GM12878 (cell line): ENCODE measurements at regions not wholly inside any gene's neighbourhood (a gene's known extent, or its start where the extent isn't known, plus 50 kb on each side); places are given as distances from the start of the nearest gene placed in this dataset.

ENCODE experiments used
- ATAC-seq: fragments of 200-7000 bp; cut with Tn5 transposase; 3 replicates; pipeline ENCODE4 v1.9.1; 2020; ENCODE audit warnings: mild to moderate bottlenecking, moderate library complexity
- BruUV-seq: library from RNA; stranded (reverse); fragments of 400-500 nt; replicated peaks from 2 replicates; lab custom pipeline; 2021; lab: Mats Ljungman, UMichigan
- CTCF ChIA-PET: fragments of 300-600 bp; sonication (Branson Sonifier 250); formaldehyde crosslinking; extraction: SDS; loops from one replicate; lab custom pipeline; 2021; ENCODE audit warnings: inconsistent platforms; lab: Yijun Ruan, JAX
- POLR2A ChIA-PET: fragments of 350-600 bp; formaldehyde crosslinking; extraction: SDS; loops from one replicate; lab custom pipeline; 2021; ENCODE audit warnings: inconsistent platforms; lab: Charles Lee
- RAD21 ChIA-PET: fragments of 300-600 bp; sonication (Branson Sonifier 250); formaldehyde crosslinking; loops from one replicate; lab custom pipeline; 2023; ENCODE audit warnings: antibody characterized with exemption; ENCODE audit not compliant: unreplicated experiment; lab: Charles Lee
- SMC1A ChIA-PET: fragments of 300-600 bp; sonication (Branson Sonifier 250); formaldehyde crosslinking; loops from one replicate; lab custom pipeline; 2023; ENCODE audit not compliant: unreplicated experiment, uncharacterized antibody; lab: Charles Lee
- DNase-seq: peaks from one replicate; pipeline ENCODE4 v3.0.0-alpha.2; 2011; ENCODE audit warnings: low read depth, low spot score
- FAIRE-seq: peaks from 3 replicates; lab custom pipeline; 2011; peaks lifted over from hg19 to GRCh38; lab: Jason Lieb, UNC
- H2AFZ ChIP-seq: 2 replicates; pipeline ENCODE4 v1.6.0; 2011; ENCODE audit warnings: low read depth, low read length, control low read depth; ENCODE audit not compliant: control insufficient read depth
- H3K27ac ChIP-seq: 2 replicates; pipeline ENCODE4 v1.5.1; 2011; ENCODE audit warnings: control low read depth; ENCODE audit not compliant: control insufficient read depth, insufficient read depth
- H3K27me3 ChIP-seq, 2 experiments: replicated peaks in 1 of 2; 2 replicates each; pipeline versions ENCODE4 v1.6.0 to v1.6.1; 2011; ENCODE audit warnings: low read length in 1 of 2; ENCODE audit not compliant: control insufficient read depth in 2 of 2, insufficient read depth in 2 of 2
- H3K36me3 ChIP-seq, 2 experiments: 2 replicates each; pipeline ENCODE4 v1.5.1; 2011; ENCODE audit warnings: low read length in 1 of 2; ENCODE audit not compliant: control insufficient read depth in 2 of 2, insufficient read depth in 2 of 2
- H3K4me1 ChIP-seq: 2 replicates; pipeline ENCODE4 v1.6.1; 2011; ENCODE audit warnings: mild to moderate bottlenecking, low read length, moderate library complexity, mixed read lengths; ENCODE audit not compliant: control insufficient read depth, insufficient read depth
- H3K4me2 ChIP-seq: 2 replicates; pipeline ENCODE4 v1.6.0; 2011; ENCODE audit warnings: control low read depth; ENCODE audit not compliant: control insufficient read depth, insufficient read depth
- H3K4me3 ChIP-seq: fragments of 200-600 bp; sonication (generic); 2 replicates; pipeline ENCODE4 v1.5.1; 2016
- H3K79me2 ChIP-seq: 2 replicates; pipeline ENCODE4 v1.6.0; 2011; ENCODE audit warnings: low read length; ENCODE audit not compliant: control insufficient read depth, insufficient read depth
- H3K9ac ChIP-seq: 2 replicates; pipeline ENCODE4 v1.8.0; 2011; ENCODE audit warnings: low read length, control low read depth, mixed read lengths; ENCODE audit not compliant: control insufficient read depth, insufficient read depth
- H3K9me3 ChIP-seq: replicated peaks from 3 replicates; pipeline ENCODE4 v1.5.1; 2011; ENCODE audit warnings: mild to moderate bottlenecking, low read length; ENCODE audit not compliant: control insufficient read depth, insufficient read depth
- H4K20me1 ChIP-seq: 2 replicates; pipeline ENCODE4 v1.6.0; 2011; ENCODE audit not compliant: control insufficient read depth, insufficient read depth
- CBFB ChIP-seq: IDR thresholded peaks from 2 replicates; pipeline ENCODE4 v1.6.1; 2016; ENCODE audit warnings: antibody characterized with exemption, low read depth
- CHD1 ChIP-seq: IDR thresholded peaks from 2 replicates; pipeline ENCODE4 v1.6.1; 2012; ENCODE audit warnings: low read depth, low read length, improper control_type of control experiment
- EZH2 ChIP-seq: IDR thresholded peaks from 2 replicates; pipeline ENCODE4 v1.6.1; 2012; ENCODE audit warnings: low read depth, mild to moderate bottlenecking, control low read depth, inconsistent platforms, low read length, borderline replicate concordance; ENCODE audit not compliant: control insufficient read depth
- GATAD2B ChIP-seq: fragments of 450-650 bp; conservative IDR thresholded peaks from 2 replicates; pipeline ENCODE4 v1.6.1; 2017; ENCODE audit warnings: low read depth, mild to moderate bottlenecking, moderate library complexity
- JUND ChIP-seq: IDR thresholded peaks from 2 replicates; pipeline ENCODE4 v1.6.1; 2012; ENCODE audit warnings: low read depth, mild to moderate bottlenecking, low read length, improper control_type of control experiment, moderate library complexity
- MEF2B ChIP-seq: fragments of 450-650 bp; IDR thresholded peaks from 2 replicates; pipeline ENCODE4 v1.6.1; 2018; ENCODE audit warnings: mild to moderate bottlenecking, moderate library complexity; ENCODE audit not compliant: partially characterized antibody, poor library complexity, severe bottlenecking
- NBN ChIP-seq: fragments of 450-650 bp; IDR thresholded peaks from 2 replicates; pipeline ENCODE4 v1.6.1; 2016
- NFYB ChIP-seq: IDR thresholded peaks from 2 replicates; pipeline ENCODE4 v1.6.1; 2011; ENCODE audit warnings: low read depth, mild to moderate bottlenecking, low read length, improper control_type of control experiment, moderate library complexity; ENCODE audit not compliant: insufficient read depth
- SREBF2 ChIP-seq: IDR thresholded peaks from 2 replicates; pipeline ENCODE4 v1.6.1; 2012; ENCODE audit warnings: mild to moderate bottlenecking, low read length
- YBX1 ChIP-seq: fragments of 450-650 bp; IDR thresholded peaks from 2 replicates; pipeline ENCODE4 v1.6.1; 2016; ENCODE audit warnings: antibody characterized with exemption
- WGBS: methylation state at CpG from one replicate; pipeline ENCODE4 v1.1.6; 2016; ENCODE audit warnings: low lambda C conversion rate; ENCODE audit not compliant: insufficient replicate concordance, insufficient coverage; ENCODE audit errors: missing lambda C conversion rate; 5-methylcytosine and 5-hydroxymethylcytosine counted together
- in situ Hi-C: fragments of 300-500 bp; cut with MboI; formaldehyde crosslinking; loops from 9 replicates; pipeline ENCODE4 v1.14.3; 2018; ENCODE audit warnings: mixed read lengths
- intact Hi-C: fragments of 100-400 bp; cut with micrococcal nuclease; formaldehyde crosslinking; loops from one replicate; pipeline ENCODE4 v1.14.2; 2022; ENCODE audit not compliant: unreplicated experiment
- TF ChIP-seq, protein P1 (sequence below): fragments of 450-650 bp; IDR thresholded peaks from 2 replicates; pipeline ENCODE4 v1.6.1; 2017; ENCODE audit warnings: antibody characterized with exemption, mild to moderate bottlenecking, moderate library complexity
- TF ChIP-seq, protein P2 (sequence below): IDR thresholded peaks from 2 replicates; pipeline ENCODE4 v1.6.1; 2012; ENCODE audit warnings: low read depth, low read length, improper control_type of control experiment

- no peak overlapping the region for H3K4me2 ChIP-seq
Observed at GRCh38 chr6:159610881-159611280, 82.2 kb downstream of the SOD2 start.

More at GRCh38 chr6:159610881-159611280, 82.2 kb downstream of the SOD2 start:
- CTCF ChIA-PET, result interaction anchor here (0.7 to 1.1 kb wide), 2 partner anchors 11 to 24 kb away, joined by 4 to 5 read pairs; no protein-coding TSS in a partner anchor
- Histone ChIP-seq H2AFZ (no peak overlapping the region), H3K27me3 (no peaks in the 10 kb centered on the region), H3K9me3 (no peaks in the 10 kb centered on the region), H3K4me1 (no peaks in the 10 kb centered on the region), H3K9ac (no peak overlapping the region), H4K20me1 (no peaks in the 10 kb centered on the region), H3K36me3 (no peaks in the 10 kb centered on the region), H3K27ac (no peak overlapping the region), H3K4me3 (no peak overlapping the region), H3K79me2 (no peaks in the 10 kb centered on the region)
- intact Hi-C loops, result no loop called here
- in situ Hi-C loops, result no loop called here
- POLR2A ChIA-PET, result interaction anchor here (0.6 kb wide), 1 partner anchor 18 kb away, joined by 3 read pairs; no protein-coding TSS in a partner anchor
- BruUV-seq, result no TSS peak
- DNase-seq (no peak), ATAC-seq (no peak), FAIRE-seq (no peak)
- WGBS, result 45% methylated on average over 6 of the region's 6 CpGs
- SMC1A ChIA-PET, result interaction anchor here (1.5 to 2.2 kb wide), 2 partner anchors 19 to 437 kb away, joined by 3 to 5 read pairs; no protein-coding TSS in a partner anchor
- RAD21 ChIA-PET, result interaction anchor here (0.6 to 0.8 kb wide), 2 partner anchors 27 to 436 kb away, joined by 3 read pairs; no protein-coding TSS in a partner anchor
- no peak for TF ChIP-seq JUND
- no peak for TF ChIP-seq MEF2B
- TF ChIP-seq NBN, result no peak
- TF ChIP-seq EZH2, result no peak
- TF ChIP-seq, protein P1, sequence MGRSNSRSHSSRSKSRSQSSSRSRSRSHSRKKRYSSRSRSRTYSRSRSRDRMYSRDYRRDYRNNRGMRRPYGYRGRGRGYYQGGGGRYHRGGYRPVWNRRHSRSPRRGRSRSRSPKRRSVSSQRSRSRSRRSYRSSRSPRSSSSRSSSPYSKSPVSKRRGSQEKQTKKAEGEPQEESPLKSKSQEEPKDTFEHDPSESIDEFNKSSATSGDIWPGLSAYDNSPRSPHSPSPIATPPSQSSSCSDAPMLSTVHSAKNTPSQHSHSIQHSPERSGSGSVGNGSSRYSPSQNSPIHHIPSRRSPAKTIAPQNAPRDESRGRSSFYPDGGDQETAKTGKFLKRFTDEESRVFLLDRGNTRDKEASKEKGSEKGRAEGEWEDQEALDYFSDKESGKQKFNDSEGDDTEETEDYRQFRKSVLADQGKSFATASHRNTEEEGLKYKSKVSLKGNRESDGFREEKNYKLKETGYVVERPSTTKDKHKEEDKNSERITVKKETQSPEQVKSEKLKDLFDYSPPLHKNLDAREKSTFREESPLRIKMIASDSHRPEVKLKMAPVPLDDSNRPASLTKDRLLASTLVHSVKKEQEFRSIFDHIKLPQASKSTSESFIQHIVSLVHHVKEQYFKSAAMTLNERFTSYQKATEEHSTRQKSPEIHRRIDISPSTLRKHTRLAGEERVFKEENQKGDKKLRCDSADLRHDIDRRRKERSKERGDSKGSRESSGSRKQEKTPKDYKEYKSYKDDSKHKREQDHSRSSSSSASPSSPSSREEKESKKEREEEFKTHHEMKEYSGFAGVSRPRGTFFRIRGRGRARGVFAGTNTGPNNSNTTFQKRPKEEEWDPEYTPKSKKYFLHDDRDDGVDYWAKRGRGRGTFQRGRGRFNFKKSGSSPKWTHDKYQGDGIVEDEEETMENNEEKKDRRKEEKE, result no peak
- no peak for TF ChIP-seq SREBF2
- no peak for TF ChIP-seq CHD1
- no peak for TF ChIP-seq CBFB
- no peak for TF ChIP-seq YBX1
- no peak for TF ChIP-seq GATAD2B
- TF ChIP-seq, protein P2, sequence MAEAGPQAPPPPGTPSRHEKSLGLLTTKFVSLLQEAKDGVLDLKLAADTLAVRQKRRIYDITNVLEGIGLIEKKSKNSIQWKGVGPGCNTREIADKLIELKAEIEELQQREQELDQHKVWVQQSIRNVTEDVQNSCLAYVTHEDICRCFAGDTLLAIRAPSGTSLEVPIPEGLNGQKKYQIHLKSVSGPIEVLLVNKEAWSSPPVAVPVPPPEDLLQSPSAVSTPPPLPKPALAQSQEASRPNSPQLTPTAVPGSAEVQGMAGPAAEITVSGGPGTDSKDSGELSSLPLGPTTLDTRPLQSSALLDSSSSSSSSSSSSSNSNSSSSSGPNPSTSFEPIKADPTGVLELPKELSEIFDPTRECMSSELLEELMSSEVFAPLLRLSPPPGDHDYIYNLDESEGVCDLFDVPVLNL, result no peak
- no peak for TF ChIP-seq NFYB
